HK-2 (cell line): ENCODE measurements at regions not wholly inside any gene's neighbourhood (a gene's known extent, or its start where the extent isn't known, plus 50 kb on each side); places are given as distances from the start of the nearest gene placed in this dataset.
"Not testable (repeated sequence)": the region's sequence is repeated elsewhere in the genome, so short reads cannot be mapped to it uniquely, and the experiment has no call there.

Source experiments
- DNase-seq: peaks from one replicate; pipeline ENCODE4 v3.0.0-alpha.2; 2018; ENCODE audit not compliant: unreplicated experiment

- DNase-seq, result no peak
Measured at GRCh38 chr2:4695281-4695861, 992.0 kb downstream of the DCDC2C start.

DNA sequence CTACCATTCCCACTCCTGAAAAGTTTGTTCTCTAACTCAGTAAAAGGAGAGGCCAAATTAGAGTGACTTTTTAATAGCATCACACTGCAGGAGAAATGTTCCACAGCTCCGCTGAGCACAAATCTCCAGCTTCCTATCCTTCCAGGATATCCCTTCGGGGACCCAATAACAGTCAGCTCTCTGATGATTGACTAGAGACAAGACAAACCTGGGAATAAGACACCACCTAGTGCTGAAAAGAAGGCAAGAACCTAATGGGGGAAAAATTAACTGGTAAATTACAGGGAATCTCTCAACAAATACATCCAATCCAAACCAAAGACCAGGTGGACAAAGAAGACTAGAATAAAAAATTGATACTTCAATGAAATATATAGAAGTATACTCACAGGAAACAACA is 977.1 kb upstream of the SOX11 start:
- no peak for DNase-seq

GRCh38 chr2:4718777-4719176 is 973.4 kb upstream of the SOX11 start:
- DNase-seq, result no peak

DNA sequence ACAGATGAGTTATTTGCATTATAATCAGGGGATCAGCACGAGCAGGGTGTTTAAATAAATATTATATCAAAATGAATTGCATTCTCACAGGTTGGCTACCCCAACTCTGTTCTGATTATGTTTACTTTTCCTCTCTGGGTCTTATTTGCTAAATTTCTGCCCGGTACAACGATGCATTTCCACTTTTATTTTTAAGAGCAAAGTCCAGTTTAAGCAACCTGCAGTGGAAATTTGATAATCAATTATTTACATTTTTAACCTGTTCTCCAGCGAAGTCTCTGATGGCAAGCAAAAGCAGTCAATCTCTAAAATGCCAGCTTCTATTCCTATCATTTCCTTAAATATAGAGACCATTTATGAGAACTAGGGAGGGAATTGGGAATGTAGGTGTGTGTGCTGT is 966.6 kb upstream of the SOX11 start:
- DNase-seq, result no peak

DNA sequence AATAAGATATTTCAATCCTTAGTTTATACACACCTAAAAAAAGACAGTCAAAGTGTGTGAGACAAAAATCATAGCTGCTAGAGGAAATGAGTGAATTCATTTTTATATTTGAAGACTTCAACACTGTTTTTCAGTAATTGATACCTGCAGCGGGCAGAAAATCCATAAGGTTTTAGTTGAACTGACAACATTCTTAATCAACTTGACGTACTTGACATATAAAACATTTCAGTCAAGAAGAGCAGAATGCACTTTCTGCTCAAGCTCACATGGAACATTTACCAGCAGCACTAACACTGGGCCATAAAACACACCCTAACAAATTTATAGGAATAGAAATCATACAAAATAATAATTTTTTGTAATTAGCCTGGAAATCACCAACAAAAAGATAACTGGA is 959.6 kb upstream of the SOX11 start:
- DNase-seq, result no peak

DNA sequence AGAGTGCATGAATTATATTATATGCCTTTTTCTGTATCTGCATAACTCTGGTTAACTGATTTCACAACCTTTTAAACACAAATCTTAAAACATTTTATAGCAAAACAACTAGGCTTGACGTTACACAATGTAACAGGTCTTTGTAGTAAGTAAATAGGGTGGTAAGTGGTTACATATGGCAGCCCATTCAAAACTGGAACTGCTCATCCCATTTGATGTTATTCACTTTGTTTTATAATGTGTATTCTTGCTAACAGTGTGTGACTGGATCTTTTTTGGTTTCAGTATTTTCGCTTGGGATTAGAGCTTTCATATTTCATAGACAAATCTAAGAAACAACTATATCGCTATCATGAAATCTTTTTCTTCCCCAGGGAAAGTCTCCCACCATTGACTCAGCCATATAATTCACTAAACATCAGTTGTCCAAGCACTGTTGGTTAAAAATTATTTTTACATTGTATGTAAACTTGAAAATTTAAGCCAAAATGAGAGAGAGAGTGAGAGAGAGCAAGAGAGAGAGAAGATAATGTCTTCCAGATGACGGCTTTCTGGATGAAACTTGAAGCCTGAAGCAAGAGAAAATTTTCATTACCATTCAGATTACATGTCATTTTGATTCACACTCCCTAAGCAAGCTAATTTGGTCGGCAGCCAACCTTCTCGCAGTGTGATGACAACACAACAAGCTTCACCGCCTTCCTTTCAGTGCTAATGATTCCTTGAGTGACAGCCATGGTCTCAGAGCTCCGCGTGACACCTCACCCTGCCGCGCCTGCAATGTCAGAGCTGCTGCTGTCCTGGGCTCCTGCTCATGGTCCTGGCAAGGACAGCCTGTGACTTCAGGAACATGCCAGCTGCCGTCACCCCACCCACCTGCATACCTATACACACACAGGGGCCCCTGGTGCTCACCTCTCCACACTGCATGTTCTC is 946.9 kb upstream of the SOX11 start:
- DNase-seq, result no peak

GRCh38 chr2:4753721-4754120 is 938.5 kb upstream of the SOX11 start:
- no peak for DNase-seq

DNA sequence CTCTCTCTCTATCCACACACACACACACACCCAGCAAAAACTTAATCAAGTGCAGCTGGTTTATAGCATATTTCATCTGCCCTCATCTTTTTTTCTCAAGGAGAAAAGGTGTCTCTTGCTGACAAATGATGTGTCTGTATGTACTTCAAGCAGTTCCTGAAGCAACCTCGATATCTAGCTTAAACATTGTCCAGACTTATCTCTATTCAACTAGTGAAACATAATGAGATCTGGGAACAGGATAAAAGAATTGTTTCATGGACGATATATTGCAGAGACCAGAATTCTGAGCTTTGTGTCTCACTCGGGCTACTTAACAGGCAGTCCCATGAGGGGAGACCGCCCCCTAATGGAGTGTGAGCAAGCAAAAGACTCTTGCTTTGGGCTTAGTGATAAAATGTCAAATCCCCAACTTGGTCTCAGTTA is 929.2 kb upstream of the SOX11 start:
- DNase-seq, result peak; percentile 8

GRCh38 chr2:4765787-4766530 is 926.2 kb upstream of the SOX11 start:
- no peak for DNase-seq

DNA sequence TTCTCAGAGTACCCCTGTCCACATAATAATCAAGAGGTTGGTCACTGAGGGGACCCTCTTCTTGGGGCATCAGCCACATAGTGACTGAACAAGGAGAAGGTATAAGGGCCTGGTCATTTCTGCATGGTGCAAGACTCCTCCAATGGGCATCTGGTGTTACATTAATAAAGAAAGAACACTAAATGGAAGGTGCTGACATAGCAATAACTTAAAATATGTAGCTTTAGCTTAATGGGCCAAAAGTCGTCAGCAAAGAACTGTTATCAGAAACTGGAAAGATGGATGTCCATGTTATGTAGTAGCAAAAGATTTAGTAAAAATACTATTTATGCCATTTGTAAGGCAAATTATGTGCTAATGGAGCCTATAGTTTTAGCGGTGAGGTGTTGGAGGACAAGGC is 916.5 kb upstream of the SOX11 start:
- DNase-seq, result no peak

- no peak for DNase-seq
Measured at GRCh38 chr2:4780679-4781078, 911.5 kb upstream of the SOX11 start.

- no peak for DNase-seq
Measured at GRCh38 chr2:4782647-4783046, 909.5 kb upstream of the SOX11 start.

DNA sequence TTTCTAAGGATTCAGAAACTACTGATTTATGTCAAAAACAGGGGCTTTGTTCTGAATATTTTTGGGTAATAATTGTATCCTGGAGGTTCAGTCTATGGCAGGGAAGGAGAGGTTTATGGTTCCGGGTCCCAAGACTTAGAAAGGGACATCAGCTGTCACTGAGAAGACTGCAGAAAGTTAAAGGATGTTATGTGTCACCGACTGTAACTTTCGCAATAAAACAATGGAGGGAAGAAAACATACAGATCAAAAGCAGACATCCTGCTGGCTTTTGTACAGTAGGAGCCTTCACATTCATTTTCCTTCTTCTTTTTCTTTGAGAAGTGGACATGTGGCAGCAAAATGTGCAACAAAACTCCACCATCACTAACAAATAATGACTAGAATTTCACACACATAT is 900.7 kb upstream of the SOX11 start:
- DNase-seq, result no peak

- no peak for DNase-seq
Measured at GRCh38 chr2:4792126-4792525, 900.1 kb upstream of the SOX11 start.

- DNase-seq, result no peak
Measured at GRCh38 chr2:4803396-4803795, 888.8 kb upstream of the SOX11 start.

DNA sequence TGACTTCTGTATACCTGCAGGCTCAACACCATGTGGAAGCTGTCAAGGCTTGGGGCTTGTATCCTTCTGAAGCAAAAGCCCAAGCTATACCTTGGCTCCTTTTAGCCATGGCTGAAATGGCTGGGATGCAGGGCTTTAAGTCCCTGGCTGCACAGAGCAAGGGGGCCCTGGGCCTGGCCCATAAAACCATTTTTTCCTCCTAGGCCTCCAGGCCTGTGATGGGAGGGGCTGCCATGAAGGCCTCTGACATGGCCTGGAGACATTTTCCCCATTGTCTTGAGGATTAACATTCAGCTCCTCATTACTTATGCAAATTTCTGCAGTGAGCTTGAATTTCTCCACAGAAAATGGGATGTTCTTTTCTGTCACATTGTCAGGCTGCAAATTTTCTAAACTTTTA is 878.0 kb upstream of the SOX11 start:
- DNase-seq, result not testable (repeated sequence)

DNA sequence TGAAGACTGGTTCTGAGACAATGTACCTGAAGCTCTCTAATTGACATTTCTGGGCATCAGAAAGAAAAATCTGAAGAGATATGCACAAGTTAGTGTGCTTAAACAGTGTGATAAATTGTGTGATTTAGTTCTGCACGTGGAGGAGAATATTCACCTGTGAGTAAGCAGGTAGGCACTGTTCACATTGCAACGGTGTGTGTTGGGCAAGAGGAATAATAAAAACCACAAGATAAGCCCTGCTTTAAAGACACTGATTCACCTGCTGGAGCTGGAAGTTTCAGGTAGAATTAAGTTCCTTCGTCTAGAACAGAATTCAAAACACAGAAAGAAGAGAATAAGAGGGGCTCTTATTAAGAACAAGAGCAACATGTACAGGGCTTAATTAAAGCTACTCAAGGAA is 864.3 kb upstream of the SOX11 start:
- no peak for DNase-seq

- DNase-seq, result no peak
Measured at GRCh38 chr2:4828682-4829374, 863.4 kb upstream of the SOX11 start.

DNA sequence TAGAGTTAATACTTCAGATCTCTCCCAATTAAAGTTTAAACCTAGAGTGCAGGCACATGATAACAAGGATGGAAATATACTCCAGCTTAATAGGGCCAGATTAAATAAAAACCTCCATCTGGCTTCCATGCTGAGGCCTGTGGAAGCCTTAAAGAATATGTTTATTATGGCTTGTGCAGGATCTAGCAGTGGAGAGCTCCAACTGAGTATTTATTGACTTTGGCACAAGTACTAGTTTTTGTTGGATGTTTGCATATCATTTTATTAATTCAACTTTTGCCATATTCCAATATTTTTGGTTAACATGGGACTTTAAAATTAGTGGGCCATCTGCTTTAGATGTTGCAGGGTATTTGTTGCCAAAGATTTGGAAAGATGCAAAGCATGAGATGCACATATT is 860.4 kb upstream of the SOX11 start:
- DNase-seq, result no peak

DNA sequence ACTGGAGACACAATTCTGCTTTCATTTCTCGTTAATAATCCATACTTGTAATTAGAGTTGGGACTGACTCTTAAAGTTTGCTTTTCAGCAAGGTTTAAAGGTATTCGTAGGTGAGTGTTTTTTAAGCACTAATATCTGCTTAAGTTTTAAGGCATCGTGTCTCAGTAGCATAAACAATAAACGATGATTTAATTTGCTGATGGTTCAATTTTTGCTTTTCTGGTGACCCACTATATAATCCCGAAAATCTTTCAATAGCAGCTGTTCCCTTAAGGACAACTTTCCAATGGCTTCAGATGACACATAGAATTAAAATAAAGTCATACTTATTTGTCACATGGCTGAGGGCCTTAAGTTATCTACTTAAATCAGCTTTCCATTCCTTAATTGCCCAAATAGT is 859.5 kb upstream of the SOX11 start:
- no peak for DNase-seq

- DNase-seq, result no peak
Measured at GRCh38 chr2:4838626-4839025, 853.6 kb upstream of the SOX11 start.

DNA sequence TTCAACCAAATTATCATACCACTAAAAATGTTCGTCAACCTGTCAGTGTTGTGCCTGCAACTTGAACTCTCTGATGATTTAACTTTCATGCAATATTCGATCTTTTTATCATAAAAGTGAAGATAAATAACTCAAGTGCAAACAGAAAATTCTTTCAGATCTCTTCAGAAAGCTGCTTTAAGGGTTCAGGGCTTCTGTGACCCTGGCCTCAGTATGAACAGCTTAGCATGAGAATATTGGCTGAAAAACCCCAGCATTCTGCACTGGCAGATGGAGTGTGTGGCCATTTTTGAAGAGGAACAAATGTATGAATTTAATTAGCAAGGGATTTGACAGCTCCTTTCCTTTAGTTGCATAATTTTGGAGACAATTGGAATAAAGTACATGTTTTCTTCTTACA is 851.4 kb upstream of the SOX11 start:
- DNase-seq, result no peak
